ENCODE measurements at regions not wholly inside any gene's neighbourhood (a gene's known extent, or its start where the extent isn't known, plus 50 kb on each side); places are given as distances from the start of the nearest gene placed in this dataset.

- H3K9me3 ChIP-seq (ENCODE audit: control insufficient read depth in 1 of 2, insufficient read depth in 1 of 2, low read depth in 1 of 2, low read length in 2 of 2), result no peaks in the 10 kb centered on the region; a peak in 1 of 4 replicates
- H3K4me2 ChIP-seq (ENCODE audit: low read length), result no peak overlapping the region
- H3K9ac ChIP-seq (ENCODE audit: low read length), result no peak overlapping the region
- ChIA-PET CTCF (no interaction called here), RAD21 (ENCODE audit: low non-redundant PET in 1 of 2, low total read pairs in 2 of 2, uncharacterized antibody in 2 of 2, unreplicated experiment in 2 of 2) (no interaction called here), POLR2A (no interaction called here)
- no peak overlapping the region for H3K27ac ChIP-seq (ENCODE audit: low read depth, low read length)
- H4K20me1 ChIP-seq (ENCODE audit: insufficient read depth), result no peaks in the 10 kb centered on the region
- no peaks in the 10 kb centered on the region for H3K79me2 ChIP-seq (ENCODE audit: insufficient read depth, low read length)
- no peak overlapping the region for H2AFZ ChIP-seq (ENCODE audit: low read depth, low read length, poor library complexity, severe bottlenecking)
- H3K9me2 ChIP-seq (ENCODE audit: insufficient read depth), result no peaks in the 10 kb centered on the region
- no peaks in the 10 kb centered on the region for H3K4me1 ChIP-seq (ENCODE audit: control insufficient read depth in 1 of 2, insufficient read depth in 2 of 2, low read length in 2 of 2)
- no peaks in the 10 kb centered on the region for H3K27me3 ChIP-seq (ENCODE audit: insufficient read depth, low read length)
- TF ChIP-seq ZNF274 (IDR thresholded peaks at IDR 0.05; ENCODE audit: low read depth, low read length) (no peak), EZH2 (IDR thresholded peaks at IDR 0.05) (no peak), JUND (IDR thresholded peaks at IDR 0.05) (no peak), SRF (IDR thresholded peaks at IDR 0.05; ENCODE audit: low read depth) (no peak), YY1 (IDR thresholded peaks at IDR 0.05; ENCODE audit: extremely low read depth, insufficient replicate concordance, low read depth, low read length) (no peak), ZBTB33 (IDR thresholded peaks at IDR 0.05; ENCODE audit: extremely low read depth, insufficient replicate concordance, low read length) (no peak), CEBPB (IDR thresholded peaks at IDR 0.05; ENCODE audit: low read depth) (no peak), CBX3 (IDR thresholded peaks at IDR 0.05; ENCODE audit: low read depth) (no peak), ELF1 (IDR thresholded peaks at IDR 0.05; ENCODE audit: borderline replicate concordance, low read depth) (no peak), FOSL1 (IDR thresholded peaks at IDR 0.05; ENCODE audit: low read depth) (no peak), POLR2AphosphoS5 (IDR thresholded peaks at IDR 0.05; ENCODE audit: low read depth, low read length) (no peak), POLR2A (IDR thresholded peaks at IDR 0.05; ENCODE audit: borderline replicate concordance, extremely low read depth, insufficient read depth, insufficient read length) (no peak)
- TF ChIP-seq, protein P1, sequence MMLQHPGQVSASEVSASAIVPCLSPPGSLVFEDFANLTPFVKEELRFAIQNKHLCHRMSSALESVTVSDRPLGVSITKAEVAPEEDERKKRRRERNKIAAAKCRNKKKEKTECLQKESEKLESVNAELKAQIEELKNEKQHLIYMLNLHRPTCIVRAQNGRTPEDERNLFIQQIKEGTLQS (IDR thresholded peaks at IDR 0.05), result no peak
- no peak for ATAC-seq
- no peaks in the 10 kb centered on the region for H3K36me3 ChIP-seq (ENCODE audit: control insufficient read depth in 1 of 2, insufficient read depth in 2 of 2, low read length in 2 of 2)
- BruUV-seq (replicated peaks), result no TSS peak
- DNase-seq (ENCODE audit: low read depth, low spot score), result no peak
- H3K4me3 ChIP-seq (replicated peaks in 1 of 2; ENCODE audit: low read depth in 1 of 2, low read length in 2 of 2), result no peak overlapping the region
- intact Hi-C loops (cut with micrococcal nuclease), result no loop called here
Observed at GRCh38 chr14:104249706-104250105, 111.3 kb downstream of the KIF26A start.
